HepG2 (cell line): ENCODE measurements at regions not wholly inside any gene's neighbourhood (a gene's known extent, or its start where the extent isn't known, plus 50 kb on each side); places are given as distances from the start of the nearest gene placed in this dataset.

Experiments
- ATAC-seq: fragments of 200-7000 bp; cut with Tn5 transposase; 3 replicates; pipeline ENCODE4 v1.9.1; 2020; ENCODE audit warnings: mild to moderate bottlenecking, moderate library complexity
- BruUV-seq: library from RNA; stranded (reverse); fragments of 400-500 nt; replicated peaks from 2 replicates; lab custom pipeline; 2021; lab: Mats Ljungman, UMichigan
- CTCF ChIA-PET: fragments of 300-600 bp; formaldehyde crosslinking; extraction: SDS; loops from one replicate; lab custom pipeline; 2021; ENCODE audit warnings: low total read pairs, inconsistent platforms, low intra/inter-chr PET ratio; lab: Yijun Ruan, JAX
- POLR2A ChIA-PET: fragments of 350-600 bp; sonication (Branson Sonifier 250); formaldehyde crosslinking; loops from one replicate; lab custom pipeline; 2020; ENCODE audit warnings: antibody characterized with exemption, inconsistent platforms; lab: Yijun Ruan, JAX
- DNase-seq: peaks from one replicate; pipeline ENCODE4 v3.0.0-alpha.2; 2015; ENCODE audit warnings: low spot score
- FAIRE-seq: peaks from 3 replicates; lab custom pipeline; 2011; peaks lifted over from hg19 to GRCh38; lab: Jason Lieb, UNC
- H2AFZ ChIP-seq: one replicate; pipeline ENCODE4 v1.6.1; 2011; ENCODE audit warnings: low read length, inconsistent platforms
- H3K27ac ChIP-seq: fragments of 300-600 bp; 3 replicates; pipeline ENCODE4 v1.8.0; 2011; ENCODE audit warnings: mixed run types, mild to moderate bottlenecking, mixed read lengths, low read length, inconsistent platforms; ENCODE audit not compliant: insufficient read depth; ENCODE audit errors: extremely low read length
- H3K27me3 ChIP-seq, 2 experiments: fragments of 200-600 bp in 1 of 2; 2 replicates in 1 of 2; 3 replicates in 1 of 2; pipeline versions ENCODE4 v1.6.0 to v1.8.0; 2011; ENCODE audit warnings: low read length in 2 of 2, mild to moderate bottlenecking in 2 of 2, moderate library complexity in 2 of 2, inconsistent platforms in 1 of 2; ENCODE audit not compliant: insufficient read depth in 2 of 2, control insufficient read depth in 1 of 2
- H3K36me3 ChIP-seq, 2 experiments: fragments of 200-600 bp in 1 of 2; replicated peaks in 1 of 2; 2 replicates in 1 of 2; 3 replicates in 1 of 2; pipeline versions ENCODE4 v1.5.1 to v1.8.0; 2011; ENCODE audit warnings: low read length in 2 of 2, inconsistent platforms in 1 of 2; ENCODE audit not compliant: insufficient read depth in 2 of 2, control insufficient read depth in 1 of 2
- H3K4me1 ChIP-seq: 2 replicates; pipeline ENCODE4 v1.5.1; 2012; ENCODE audit warnings: low read length, inconsistent platforms; ENCODE audit not compliant: insufficient read depth
- H3K4me2 ChIP-seq: 2 replicates; pipeline ENCODE4 v1.6.0; 2011; ENCODE audit warnings: low read depth, low read length, inconsistent platforms
- H3K4me3 ChIP-seq, 3 experiments: fragments of 200-600 bp in 1 of 3; sonication (generic), shearing (Covaris generic) in 1 of 3; replicated peaks in 1 of 3; 2 replicates each; pipeline ENCODE4 v1.5.1; 2011 to 2016; ENCODE audit warnings: low read length in 3 of 3, inconsistent platforms in 2 of 3, low read depth in 2 of 3, mild to moderate bottlenecking in 2 of 3, control low read depth in 1 of 3, mixed read lengths in 1 of 3; ENCODE audit not compliant: insufficient read depth in 1 of 3
- H3K79me2 ChIP-seq: one replicate; pipeline ENCODE4 v1.6.1; 2011; ENCODE audit warnings: low read length, inconsistent platforms; ENCODE audit not compliant: insufficient read depth
- H3K9ac ChIP-seq: 2 replicates; pipeline ENCODE4 v1.6.0; 2011; ENCODE audit warnings: mild to moderate bottlenecking, low read depth, low read length, inconsistent platforms; ENCODE audit not compliant: insufficient read depth
- H3K9me3 ChIP-seq: 2 replicates; pipeline ENCODE4 v1.5.1; 2012; ENCODE audit warnings: mild to moderate bottlenecking, low read length
- H4K20me1 ChIP-seq: 2 replicates; pipeline ENCODE4 v1.6.0; 2011; ENCODE audit warnings: inconsistent platforms, mild to moderate bottlenecking, low read length, moderate library complexity; ENCODE audit not compliant: insufficient read depth
- ASH2L ChIP-seq: fragments of 300-600, 200-600 bp; sonication (generic); IDR thresholded peaks from 2 replicates; pipeline ENCODE4 v1.7.0; 2017; ENCODE audit warnings: low read depth, mild to moderate bottlenecking, moderate library complexity, mixed read lengths, low read length; ENCODE audit not compliant: insufficient read length
- ATF7 ChIP-seq, 2 experiments: fragments of 450-650 bp in 1 of 2; sonication (generic) in 1 of 2; formaldehyde crosslinking in 1 of 2; IDR thresholded peaks; 2 replicates each; pipeline versions ENCODE4 v1.4.0 to v1.6.1; 2016 to 2020; ENCODE audit warnings: antibody characterized with exemption in 1 of 2, mild to moderate bottlenecking in 1 of 2, missing genetic modification reagents in 1 of 2
- DDIT3 ChIP-seq: sonication (generic); formaldehyde crosslinking; IDR thresholded peaks from 2 replicates; pipeline ENCODE4 v1.4.0; 2020; ENCODE audit warnings: mild to moderate bottlenecking, missing genetic modification reagents
- HES4 ChIP-seq: sonication (generic); formaldehyde crosslinking; IDR thresholded peaks from 2 replicates; pipeline ENCODE4 v1.9.0; 2021; ENCODE audit warnings: mild to moderate bottlenecking, missing genetic modification reagents, borderline replicate concordance
- KMT2B ChIP-seq: IDR thresholded peaks from 2 replicates; pipeline ENCODE4 v1.6.1; 2016; ENCODE audit warnings: missing genetic modification reagents, missing compliant biosample characterization
- PHF8 ChIP-seq: sonication (generic); formaldehyde crosslinking; IDR thresholded peaks from 2 replicates; pipeline ENCODE4 v1.5.0; 2020; ENCODE audit warnings: missing genetic modification reagents
- PITX1 ChIP-seq: sonication (generic); formaldehyde crosslinking; IDR thresholded peaks from 2 replicates; pipeline ENCODE4 v1.5.1; 2020; ENCODE audit warnings: mild to moderate bottlenecking, missing genetic modification reagents
- RARA ChIP-seq: IDR thresholded peaks from 2 replicates; pipeline ENCODE4 v1.6.1; 2016; ENCODE audit warnings: missing genetic modification reagents, missing compliant biosample characterization
- SATB2 ChIP-seq: sonication (generic); formaldehyde crosslinking; IDR thresholded peaks from 2 replicates; pipeline ENCODE4 v1.5.0; 2020; ENCODE audit warnings: missing genetic modification reagents
- TOE1 ChIP-seq: sonication (generic); formaldehyde crosslinking; IDR thresholded peaks from 2 replicates; pipeline ENCODE4 v1.4.0; 2020; ENCODE audit warnings: mild to moderate bottlenecking, missing genetic modification reagents
- ZNF33A ChIP-seq: sonication (generic); formaldehyde crosslinking; IDR thresholded peaks from 2 replicates; pipeline ENCODE4 v1.5.1; 2020; ENCODE audit warnings: missing genetic modification reagents, mild to moderate bottlenecking, moderate library complexity, borderline replicate concordance
- ZNF441 ChIP-seq: sonication (generic); formaldehyde crosslinking; IDR thresholded peaks from 2 replicates; pipeline ENCODE4 v1.7.0; 2021; ENCODE audit warnings: missing genetic modification reagents, borderline replicate concordance
- ZNF569 ChIP-seq: sonication (generic); formaldehyde crosslinking; IDR thresholded peaks from 2 replicates; pipeline ENCODE4 v1.5.0; 2020; ENCODE audit warnings: mild to moderate bottlenecking, missing genetic modification reagents, moderate library complexity, borderline replicate concordance
- ZNF589 ChIP-seq: sonication (generic); formaldehyde crosslinking; conservative IDR thresholded peaks from 2 replicates; pipeline ENCODE4 v1.8.0; 2022; ENCODE audit warnings: mild to moderate bottlenecking, moderate library complexity, missing genetic modification reagents
- WGBS: methylation state at CpG from one replicate; pipeline ENCODE4 v1.1.6; 2017; ENCODE audit warnings: low lambda C conversion rate; 5-methylcytosine and 5-hydroxymethylcytosine counted together
- in situ Hi-C: cut with HindIII; loops from 2 replicates; pipeline ENCODE4 v1.10.0; 2017; ENCODE audit warnings: low pct_unique_long_range_greater_than_20kb; ENCODE audit not compliant: extremely low pct_ligation_motif_present
- intact Hi-C: fragments of 100-400 bp; cut with micrococcal nuclease; formaldehyde crosslinking; loops from one replicate; pipeline ENCODE4 v1.10.0; 2022; ENCODE audit not compliant: unreplicated experiment
- TF ChIP-seq, protein P1 (sequence below): sonication (generic); formaldehyde crosslinking; IDR thresholded peaks from 2 replicates; pipeline ENCODE4 v1.4.0; 2020; ENCODE audit warnings: mild to moderate bottlenecking, missing genetic modification reagents

DNA sequence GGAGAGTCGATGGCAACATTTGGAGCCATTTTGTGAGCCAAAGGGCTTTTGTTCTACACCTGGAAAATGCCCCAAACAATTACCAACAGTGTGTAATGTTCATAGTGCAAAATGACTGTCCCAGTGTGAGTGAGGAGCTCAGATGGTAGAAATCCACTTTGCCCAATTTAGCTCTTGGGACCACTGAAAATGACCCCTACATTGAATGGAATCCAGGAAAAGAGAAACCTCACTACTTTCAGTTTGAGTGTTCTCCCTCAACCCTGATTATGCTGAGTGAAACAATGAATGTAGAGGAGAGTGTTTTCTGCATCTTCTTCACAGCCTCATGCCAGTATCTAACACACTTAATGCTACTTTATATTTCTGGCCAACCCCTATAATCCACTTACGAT is 84.9 kb upstream of the NRN1 start:
- FAIRE-seq, result no peak
- in situ Hi-C loops (no loop called here), intact Hi-C loops (no loop called here)
- Histone ChIP-seq H3K9me3 (no peaks in the 10 kb centered on the region), H3K27me3 (0 out of 5 replicates have a peak, but pooled peaks cover 0 to 5% of the 10 kb centered on the region in 2 experiments), H3K4me1 (no peaks in the 10 kb centered on the region), H3K4me2 (no peak overlapping the region), H3K79me2 (no peaks in the 10 kb centered on the region), H4K20me1 (no peaks in the 10 kb centered on the region), H3K27ac (no peak overlapping the region), H2AFZ (no peak overlapping the region), H3K9ac (no peak overlapping the region), H3K36me3 (no peaks in the 10 kb centered on the region), H3K4me3 (no peak overlapping the region)
- WGBS, result 17% methylated on average over 2 of the region's 2 CpGs
- ChIA-PET CTCF (no interaction called here), POLR2A (no interaction called here)
- ATAC-seq, result no peak
- DNase-seq, result no peak
- TF ChIP-seq DDIT3 (CRISPR knock-in tag) (no peak), HES4 (no peak), PHF8 (CRISPR knock-in tag) (no peak), ZNF441 (CRISPR knock-in tag) (no peak), KMT2B (CRISPR knock-in tag) (no peak), TOE1 (CRISPR knock-in tag) (no peak), ZNF569 (no peak), ZNF589 (CRISPR knock-in tag) (no peak), ASH2L (no peak), PITX1 (no peak), SATB2 (CRISPR knock-in tag) (no peak), ATF7 (IDR thresholded peaks at IDR 0.05) (no peak), ATF7 (CRISPR knock-in tag; IDR thresholded peaks at IDR 0.05) (no peak), ZNF33A (CRISPR knock-in tag) (no peak), RARA (CRISPR knock-in tag) (no peak)
- TF ChIP-seq, protein P1, sequence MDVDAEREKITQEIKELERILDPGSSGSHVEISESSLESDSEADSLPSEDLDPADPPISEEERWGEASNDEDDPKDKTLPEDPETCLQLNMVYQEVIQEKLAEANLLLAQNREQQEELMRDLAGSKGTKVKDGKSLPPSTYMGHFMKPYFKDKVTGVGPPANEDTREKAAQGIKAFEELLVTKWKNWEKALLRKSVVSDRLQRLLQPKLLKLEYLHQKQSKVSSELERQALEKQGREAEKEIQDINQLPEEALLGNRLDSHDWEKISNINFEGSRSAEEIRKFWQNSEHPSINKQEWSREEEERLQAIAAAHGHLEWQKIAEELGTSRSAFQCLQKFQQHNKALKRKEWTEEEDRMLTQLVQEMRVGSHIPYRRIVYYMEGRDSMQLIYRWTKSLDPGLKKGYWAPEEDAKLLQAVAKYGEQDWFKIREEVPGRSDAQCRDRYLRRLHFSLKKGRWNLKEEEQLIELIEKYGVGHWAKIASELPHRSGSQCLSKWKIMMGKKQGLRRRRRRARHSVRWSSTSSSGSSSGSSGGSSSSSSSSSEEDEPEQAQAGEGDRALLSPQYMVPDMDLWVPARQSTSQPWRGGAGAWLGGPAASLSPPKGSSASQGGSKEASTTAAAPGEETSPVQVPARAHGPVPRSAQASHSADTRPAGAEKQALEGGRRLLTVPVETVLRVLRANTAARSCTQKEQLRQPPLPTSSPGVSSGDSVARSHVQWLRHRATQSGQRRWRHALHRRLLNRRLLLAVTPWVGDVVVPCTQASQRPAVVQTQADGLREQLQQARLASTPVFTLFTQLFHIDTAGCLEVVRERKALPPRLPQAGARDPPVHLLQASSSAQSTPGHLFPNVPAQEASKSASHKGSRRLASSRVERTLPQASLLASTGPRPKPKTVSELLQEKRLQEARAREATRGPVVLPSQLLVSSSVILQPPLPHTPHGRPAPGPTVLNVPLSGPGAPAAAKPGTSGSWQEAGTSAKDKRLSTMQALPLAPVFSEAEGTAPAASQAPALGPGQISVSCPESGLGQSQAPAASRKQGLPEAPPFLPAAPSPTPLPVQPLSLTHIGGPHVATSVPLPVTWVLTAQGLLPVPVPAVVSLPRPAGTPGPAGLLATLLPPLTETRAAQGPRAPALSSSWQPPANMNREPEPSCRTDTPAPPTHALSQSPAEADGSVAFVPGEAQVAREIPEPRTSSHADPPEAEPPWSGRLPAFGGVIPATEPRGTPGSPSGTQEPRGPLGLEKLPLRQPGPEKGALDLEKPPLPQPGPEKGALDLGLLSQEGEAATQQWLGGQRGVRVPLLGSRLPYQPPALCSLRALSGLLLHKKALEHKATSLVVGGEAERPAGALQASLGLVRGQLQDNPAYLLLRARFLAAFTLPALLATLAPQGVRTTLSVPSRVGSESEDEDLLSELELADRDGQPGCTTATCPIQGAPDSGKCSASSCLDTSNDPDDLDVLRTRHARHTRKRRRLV (CRISPR knock-in tag), result no peak
- BruUV-seq, result no TSS peak
